ENCODE measurements at regions not wholly inside any gene's neighbourhood (a gene's known extent, or its start where the extent isn't known, plus 50 kb on each side); places are given as distances from the start of the nearest gene placed in this dataset.

GRCh38 chr11:109109150-109109549, 312.8 kb upstream of the C11orf87 start:
- DNase-seq: no peak

- DNase-seq: no peak
Observed at GRCh38 chr11:109109571-109110315, 312.2 kb upstream of the C11orf87 start.

DNA sequence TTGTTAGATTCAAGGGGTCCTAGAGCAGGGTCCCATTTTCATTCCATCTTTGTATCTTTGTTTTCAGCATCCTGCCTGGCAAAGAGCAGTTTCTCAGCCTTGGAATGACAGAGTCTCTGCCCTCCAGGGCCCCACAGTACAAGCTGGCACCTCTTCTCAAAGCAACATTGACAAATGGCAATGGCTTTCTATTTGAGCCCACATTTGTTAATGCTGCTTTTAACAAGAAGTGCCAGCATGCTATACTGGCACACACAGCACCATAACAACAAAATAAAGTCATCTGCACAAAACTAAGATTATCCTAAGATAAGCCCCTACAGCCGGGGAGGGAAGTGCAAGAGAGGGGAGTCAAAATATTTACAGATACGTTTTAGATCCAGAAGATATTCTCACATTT, 309.7 kb upstream of the C11orf87 start:
- no peak for DNase-seq

DNA sequence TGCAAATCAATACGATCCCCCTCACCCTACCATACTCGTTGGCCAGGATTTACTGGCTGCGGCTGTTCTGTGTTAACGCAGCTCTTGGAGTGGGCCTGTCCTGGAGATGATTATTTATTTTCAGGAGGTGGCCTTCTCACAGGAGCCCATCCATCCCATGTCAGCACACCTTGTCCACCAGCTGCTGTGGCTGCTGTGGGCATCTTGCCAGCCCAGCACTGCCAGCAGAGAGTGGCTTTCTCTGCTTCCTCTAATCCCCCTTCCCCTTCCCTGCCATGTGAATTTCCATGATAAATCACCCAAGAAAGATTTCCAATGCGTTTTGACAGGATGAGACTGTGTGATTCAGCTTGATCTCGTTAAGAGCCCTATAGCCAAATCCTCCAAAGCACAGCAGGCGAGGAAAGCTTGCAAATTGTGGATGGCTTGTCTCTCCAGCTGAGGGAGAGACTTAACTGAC, 309.1 kb upstream of the C11orf87 start:
- peak; percentile 39 for DNase-seq

GRCh38 chr11:109120341-109120740, 301.6 kb upstream of the C11orf87 start:
- no peak for DNase-seq

DNA sequence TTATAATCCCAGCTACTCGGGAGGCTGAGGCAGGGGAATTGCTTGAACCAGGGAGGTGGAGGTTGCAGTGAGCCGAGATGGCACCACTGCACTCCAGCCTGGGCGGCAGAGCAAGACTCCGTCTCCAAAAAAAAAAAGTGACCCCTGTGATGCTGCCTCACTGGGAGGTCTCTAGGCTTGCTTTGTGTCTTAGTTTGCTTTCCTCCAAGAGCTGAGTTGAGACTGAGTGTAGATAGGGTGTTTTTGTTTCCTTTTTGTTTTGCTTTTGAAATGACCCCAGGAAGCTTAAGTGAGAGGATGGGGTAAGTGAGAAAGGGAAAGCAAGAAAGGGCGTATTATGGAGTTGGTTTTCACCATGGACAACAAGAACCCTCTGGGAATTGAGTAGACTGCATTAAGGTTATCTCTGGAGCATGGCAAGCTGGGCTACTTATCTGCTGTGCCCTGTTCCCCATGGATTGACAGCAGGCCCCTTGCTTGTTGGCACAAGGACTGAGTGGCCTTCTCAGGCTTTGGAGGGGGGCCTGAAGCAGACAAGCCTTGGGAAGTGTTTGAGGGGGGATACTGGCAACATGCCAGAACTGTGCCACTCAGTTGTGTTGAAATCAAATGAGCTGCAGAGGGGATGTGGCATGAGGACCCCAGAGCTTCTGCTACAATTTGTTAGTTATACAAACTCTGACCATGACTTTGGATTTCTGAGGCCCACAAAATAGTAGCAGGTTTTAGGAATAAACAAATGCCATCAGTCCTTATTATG, 300.6 kb upstream of the C11orf87 start:
- DNase-seq: no peak

DNA sequence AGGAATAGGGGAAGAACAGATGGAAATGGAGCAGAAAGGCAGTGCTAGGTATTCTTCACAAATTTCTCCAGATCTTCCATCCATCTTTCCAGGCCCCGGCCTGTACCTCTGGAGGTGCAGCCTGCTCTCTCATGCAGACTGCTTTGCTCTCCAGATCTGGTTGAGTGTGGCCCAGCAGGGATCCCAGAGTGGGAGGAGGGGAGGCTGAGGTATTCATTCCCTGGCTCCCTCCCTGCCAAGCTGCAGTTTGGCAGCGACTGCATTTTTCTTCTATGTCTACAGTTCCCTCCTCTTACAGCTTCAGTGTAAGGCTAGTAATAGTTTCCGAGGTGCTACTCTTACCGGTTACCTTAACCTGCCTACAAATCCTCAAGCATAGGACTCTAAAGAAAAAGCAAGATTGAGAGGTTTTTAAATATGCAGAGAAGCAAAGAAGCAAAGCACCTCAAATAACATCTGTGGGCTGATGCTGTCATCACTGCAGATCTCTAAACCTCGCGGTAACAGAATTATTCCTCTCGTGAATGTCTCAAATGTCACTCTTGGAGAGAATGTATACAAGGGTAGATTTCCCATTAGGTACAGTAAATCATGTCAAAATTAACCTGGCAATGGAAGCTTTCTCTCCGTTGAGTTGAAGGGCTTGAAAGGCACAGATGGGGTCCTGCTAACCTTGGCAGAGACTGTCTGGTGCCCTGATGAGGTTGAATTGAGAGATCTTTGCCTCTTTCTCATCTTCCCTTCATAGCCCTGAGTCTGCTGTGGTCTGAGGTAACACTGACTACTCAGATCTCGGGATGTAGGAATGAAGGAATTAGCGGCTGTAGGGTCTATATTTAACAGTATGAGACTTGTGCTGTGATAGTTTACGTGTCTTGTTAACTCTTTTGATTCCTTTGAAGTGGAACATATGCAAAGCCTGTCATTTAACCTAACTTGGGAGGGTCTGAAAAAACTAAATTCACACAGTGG, 297.9 kb upstream of the C11orf87 start:
- DNase-seq: peak; percentile 78

DNA sequence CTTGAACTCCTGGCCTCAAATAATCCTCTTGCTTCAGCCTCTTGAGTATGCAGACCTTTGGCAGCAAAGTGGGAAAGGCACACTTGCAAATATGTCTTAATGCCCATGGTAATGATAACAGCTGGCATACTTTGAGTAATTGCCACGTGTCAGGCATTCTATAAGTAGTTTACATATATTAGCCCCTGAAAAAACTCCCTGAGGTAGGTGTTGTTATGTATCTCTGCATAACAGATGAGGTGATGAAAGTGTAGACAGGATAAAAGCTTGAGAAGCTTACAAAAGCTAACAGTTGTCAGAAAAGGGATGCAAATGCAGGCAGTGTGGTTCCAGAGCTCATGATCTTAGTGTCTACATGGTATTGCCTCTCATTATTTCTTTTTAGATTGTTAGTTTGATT, 291.1 kb upstream of the C11orf87 start:
- DNase-seq: no peak

DNA sequence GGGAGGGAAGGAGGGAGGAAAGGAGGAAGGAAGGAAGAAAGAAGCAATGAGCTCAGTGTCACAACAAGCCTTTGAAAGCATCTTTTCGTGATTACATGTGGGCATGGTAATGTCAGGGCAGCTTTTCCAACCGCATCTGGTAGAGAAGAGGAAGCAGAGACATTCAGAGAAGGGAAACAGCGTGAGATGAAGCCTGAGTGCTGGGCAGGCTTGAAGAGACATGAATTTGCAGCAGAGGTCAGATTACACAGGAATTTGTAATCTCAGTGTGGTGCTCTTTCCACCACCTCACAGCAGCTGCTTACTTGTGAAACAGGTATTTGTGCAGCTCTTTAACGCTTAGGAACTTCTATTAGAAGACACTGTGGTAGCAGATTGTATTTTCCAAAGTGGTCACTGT, 289.5 kb upstream of the C11orf87 start:
- DNase-seq: no peak

DNA sequence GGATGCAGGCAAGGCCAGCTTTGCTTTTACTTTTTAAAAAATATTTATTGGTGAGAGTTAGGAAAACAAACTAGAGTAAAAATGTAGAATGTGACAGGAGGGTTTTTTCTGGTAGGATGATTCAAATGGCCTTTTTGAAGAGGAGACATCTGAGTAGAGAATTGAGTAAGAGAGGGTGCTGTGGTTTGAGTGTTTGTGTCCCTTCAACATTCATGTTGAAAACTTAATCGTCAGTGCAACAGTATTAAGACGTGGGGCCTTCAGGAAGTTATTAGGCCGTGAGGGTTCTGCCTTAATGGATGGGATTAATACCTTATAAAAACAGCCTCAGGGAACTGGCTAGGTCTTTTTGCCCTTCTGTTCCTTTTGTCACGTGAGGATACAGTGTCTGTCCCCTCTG, 288.8 kb upstream of the C11orf87 start:
- no peak for DNase-seq

GRCh38 chr11:109135627-109136026, 286.4 kb upstream of the C11orf87 start:
- no peak for DNase-seq

DNA sequence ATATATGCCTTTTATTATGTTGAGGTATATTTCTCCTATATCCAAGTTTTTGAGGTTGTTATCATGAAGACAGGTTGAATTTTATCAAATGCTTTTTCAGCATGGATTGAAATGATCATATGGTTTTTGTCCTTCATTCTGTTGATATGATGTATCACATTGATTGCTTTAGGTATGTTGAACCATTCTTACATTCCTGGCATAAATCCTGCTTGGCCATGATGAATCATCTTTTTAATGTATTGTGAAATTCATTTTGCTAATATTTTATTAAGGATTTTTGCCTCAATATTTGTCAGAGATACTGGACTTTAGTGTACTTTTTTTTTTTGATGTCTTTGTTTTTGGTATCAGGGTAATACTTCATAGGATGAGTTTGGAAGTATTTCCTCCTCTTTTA, 283.8 kb upstream of the C11orf87 start:
- peak; percentile 56 for DNase-seq

- no peak for DNase-seq
Observed at GRCh38 chr11:109140426-109140825, 281.6 kb upstream of the C11orf87 start.

GRCh38 chr11:109140857-109141515, 281.0 kb upstream of the C11orf87 start:
- DNase-seq: no peak

GRCh38 chr11:109145287-109145686, 276.7 kb upstream of the C11orf87 start:
- no peak for DNase-seq

- no peak for DNase-seq
Observed at GRCh38 chr11:109147726-109148125, 274.3 kb upstream of the C11orf87 start.

- no peak for DNase-seq
Observed at GRCh38 chr11:109148669-109149068, 273.3 kb upstream of the C11orf87 start.

GRCh38 chr11:109150581-109150980, 271.4 kb upstream of the C11orf87 start:
- no peak for DNase-seq

DNA sequence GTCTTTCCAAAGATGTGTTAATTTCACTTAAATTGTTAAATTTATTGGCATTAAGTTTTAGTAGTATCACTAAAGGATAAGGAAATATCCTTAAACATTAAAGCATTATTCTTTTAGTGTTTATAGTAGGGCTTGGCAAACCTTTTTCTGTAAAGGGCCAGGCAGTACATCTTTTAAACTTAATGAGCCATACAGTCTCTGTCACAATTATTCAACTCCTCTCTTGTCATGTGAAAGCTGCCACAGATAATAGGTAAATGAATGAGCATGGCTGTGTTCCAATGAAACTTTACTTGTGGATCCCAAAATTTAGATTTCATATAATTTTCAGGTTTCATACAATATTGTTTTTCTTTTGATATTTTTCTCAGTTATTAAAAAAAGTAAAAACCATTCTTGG, 268.2 kb upstream of the C11orf87 start:
- DNase-seq: no peak

GRCh38 chr11:109155291-109155690, 266.7 kb upstream of the C11orf87 start:
- DNase-seq: no peak

DNA sequence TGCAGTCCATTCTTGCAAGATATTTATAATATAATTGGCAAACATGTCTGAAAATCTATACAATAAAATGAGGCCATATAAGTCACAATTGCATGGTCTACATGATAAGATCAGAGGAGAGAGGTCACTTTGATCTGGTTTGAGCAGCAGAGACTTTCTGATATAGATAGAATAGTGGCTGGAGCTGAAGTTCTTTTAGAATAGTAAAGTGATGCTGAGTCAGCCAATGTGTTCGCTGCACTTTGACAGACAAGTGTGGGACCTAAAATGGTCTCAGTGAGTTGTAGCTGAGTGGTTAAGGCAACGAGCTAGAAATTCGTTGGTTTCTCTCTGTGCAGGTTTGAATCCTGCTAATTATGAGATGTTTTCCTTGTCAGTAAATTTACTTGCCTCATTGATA, 257.0 kb upstream of the C11orf87 start:
- no peak for DNase-seq

DNA sequence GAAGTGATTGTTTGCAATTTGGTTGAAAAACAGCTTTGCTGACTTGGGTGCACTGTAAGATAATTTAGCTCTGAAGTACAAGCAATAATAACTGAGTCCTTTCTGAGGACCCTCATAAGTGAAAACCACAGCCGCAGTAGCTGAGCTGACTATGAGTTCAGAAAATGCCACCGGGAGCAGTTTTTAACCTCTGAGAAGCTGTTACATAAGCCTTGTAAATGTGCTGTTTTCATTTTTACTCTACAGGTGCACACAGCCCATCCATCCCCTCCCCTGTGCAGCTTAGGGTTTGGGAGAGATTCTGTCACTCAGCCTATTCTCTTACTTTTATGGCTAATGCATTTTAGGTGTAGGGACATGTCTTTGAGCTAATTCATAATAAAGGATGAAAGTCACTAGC, 255.5 kb upstream of the C11orf87 start:
- no peak for DNase-seq
